ENCODE measurements at regions not wholly inside any gene's neighbourhood (a gene's known extent, or its start where the extent isn't known, plus 50 kb on each side); places are given as distances from the start of the nearest gene placed in this dataset.

DNA sequence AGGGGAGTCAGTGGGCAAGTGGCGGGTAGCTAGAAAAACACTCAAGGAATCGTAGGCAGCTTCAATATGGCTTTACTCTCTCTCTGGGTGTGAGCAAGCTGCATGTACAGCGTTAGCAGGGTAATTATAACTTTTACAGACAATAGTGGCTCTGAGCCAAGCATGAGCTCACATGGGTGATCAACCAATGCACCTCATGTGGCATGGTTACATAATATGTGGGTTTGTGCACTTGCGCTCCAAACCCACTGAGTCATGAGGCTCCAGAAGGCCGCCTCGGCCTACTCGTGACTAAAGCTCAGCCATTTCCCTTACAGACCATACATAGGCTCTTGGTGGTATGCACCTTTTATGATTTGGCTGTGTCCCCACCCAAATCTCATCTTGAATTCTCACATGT is 78.4 kb upstream of the FBXL4 start:
- ChIA-PET POLR2A (no interaction called here), CTCF (no interaction called here), RAD21 (ENCODE audit: low non-redundant PET in 1 of 2, low total read pairs in 2 of 2, uncharacterized antibody in 2 of 2, unreplicated experiment in 2 of 2) (no interaction called here)
- H3K4me3 ChIP-seq (replicated peaks in 1 of 2; ENCODE audit: low read depth in 1 of 2, low read length in 2 of 2): no peak overlapping the region
- no peak overlapping the region for H2AFZ ChIP-seq (ENCODE audit: low read depth, low read length, poor library complexity, severe bottlenecking)
- H3K36me3 ChIP-seq (ENCODE audit: control insufficient read depth in 1 of 2, insufficient read depth in 2 of 2, low read length in 2 of 2): no peaks in the 10 kb centered on the region
- peaks cover 16% of the 10 kb centered on the region for H3K27me3 ChIP-seq (ENCODE audit: insufficient read depth, low read length)
- ATAC-seq (no peak), DNase-seq (ENCODE audit: low read depth, low spot score) (no peak)
- intact Hi-C loops (cut with micrococcal nuclease): no loop called here
- H3K27ac ChIP-seq (ENCODE audit: low read depth, low read length): no peak overlapping the region
- TF ChIP-seq, protein P1, sequence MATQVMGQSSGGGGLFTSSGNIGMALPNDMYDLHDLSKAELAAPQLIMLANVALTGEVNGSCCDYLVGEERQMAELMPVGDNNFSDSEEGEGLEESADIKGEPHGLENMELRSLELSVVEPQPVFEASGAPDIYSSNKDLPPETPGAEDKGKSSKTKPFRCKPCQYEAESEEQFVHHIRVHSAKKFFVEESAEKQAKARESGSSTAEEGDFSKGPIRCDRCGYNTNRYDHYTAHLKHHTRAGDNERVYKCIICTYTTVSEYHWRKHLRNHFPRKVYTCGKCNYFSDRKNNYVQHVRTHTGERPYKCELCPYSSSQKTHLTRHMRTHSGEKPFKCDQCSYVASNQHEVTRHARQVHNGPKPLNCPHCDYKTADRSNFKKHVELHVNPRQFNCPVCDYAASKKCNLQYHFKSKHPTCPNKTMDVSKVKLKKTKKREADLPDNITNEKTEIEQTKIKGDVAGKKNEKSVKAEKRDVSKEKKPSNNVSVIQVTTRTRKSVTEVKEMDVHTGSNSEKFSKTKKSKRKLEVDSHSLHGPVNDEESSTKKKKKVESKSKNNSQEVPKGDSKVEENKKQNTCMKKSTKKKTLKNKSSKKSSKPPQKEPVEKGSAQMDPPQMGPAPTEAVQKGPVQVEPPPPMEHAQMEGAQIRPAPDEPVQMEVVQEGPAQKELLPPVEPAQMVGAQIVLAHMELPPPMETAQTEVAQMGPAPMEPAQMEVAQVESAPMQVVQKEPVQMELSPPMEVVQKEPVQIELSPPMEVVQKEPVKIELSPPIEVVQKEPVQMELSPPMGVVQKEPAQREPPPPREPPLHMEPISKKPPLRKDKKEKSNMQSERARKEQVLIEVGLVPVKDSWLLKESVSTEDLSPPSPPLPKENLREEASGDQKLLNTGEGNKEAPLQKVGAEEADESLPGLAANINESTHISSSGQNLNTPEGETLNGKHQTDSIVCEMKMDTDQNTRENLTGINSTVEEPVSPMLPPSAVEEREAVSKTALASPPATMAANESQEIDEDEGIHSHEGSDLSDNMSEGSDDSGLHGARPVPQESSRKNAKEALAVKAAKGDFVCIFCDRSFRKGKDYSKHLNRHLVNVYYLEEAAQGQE (IDR thresholded peaks at IDR 0.05; ENCODE audit: low read depth): no peak
- BruUV-seq (replicated peaks): no TSS peak
- no peaks in the 10 kb centered on the region; a peak in 1 of 4 replicates for H3K9me3 ChIP-seq (ENCODE audit: control insufficient read depth in 1 of 2, insufficient read depth in 1 of 2, low read depth in 1 of 2, low read length in 2 of 2)
- no peak overlapping the region for H3K4me2 ChIP-seq (ENCODE audit: low read length)
- no peak overlapping the region for H3K9ac ChIP-seq (ENCODE audit: low read length)
- H3K4me1 ChIP-seq (ENCODE audit: control insufficient read depth in 1 of 2, insufficient read depth in 2 of 2, low read length in 2 of 2): no peaks in the 10 kb centered on the region
- no peaks in the 10 kb centered on the region; the same call in 1 of the 2 replicates for H4K20me1 ChIP-seq (ENCODE audit: insufficient read depth)
- no peaks in the 10 kb centered on the region for H3K79me2 ChIP-seq (ENCODE audit: insufficient read depth, low read length)
- no peaks in the 10 kb centered on the region for H3K9me2 ChIP-seq (ENCODE audit: insufficient read depth)

DNA sequence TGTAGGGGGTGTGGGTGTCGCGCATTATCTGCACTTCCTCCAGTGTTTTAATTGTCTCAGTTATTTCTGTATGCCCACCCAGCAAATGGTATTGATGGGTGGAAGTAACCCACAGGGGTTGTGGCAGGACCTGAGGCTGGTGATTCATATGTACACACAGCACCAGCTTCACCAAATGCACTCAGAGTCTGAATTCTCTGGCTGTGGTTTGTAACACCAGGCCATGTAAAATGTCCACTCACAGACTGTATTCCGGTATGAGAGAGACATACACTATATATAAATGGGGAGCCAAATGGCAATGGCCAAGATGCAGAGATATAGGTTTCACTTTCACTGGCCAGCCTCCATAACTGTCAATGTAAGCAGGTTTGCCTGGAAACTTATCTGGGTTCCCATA is 76.3 kb upstream of the FBXL4 start:
- H3K9me3 ChIP-seq (ENCODE audit: control insufficient read depth in 1 of 2, insufficient read depth in 1 of 2, low read depth in 1 of 2, low read length in 2 of 2): no peaks in the 10 kb centered on the region; a peak in 1 of 4 replicates
- BruUV-seq (replicated peaks): no TSS peak
- POLR2A ChIA-PET: no interaction called here

More for the DNA sequence above, 76.3 kb upstream of the FBXL4 start:
- no peaks in the 10 kb centered on the region for H3K79me2 ChIP-seq (ENCODE audit: insufficient read depth, low read length)
- H4K20me1 ChIP-seq (ENCODE audit: insufficient read depth): no peaks in the 10 kb centered on the region
- RAD21 ChIA-PET (ENCODE audit: low non-redundant PET in 1 of 2, low total read pairs in 2 of 2, uncharacterized antibody in 2 of 2, unreplicated experiment in 2 of 2): no interaction called here
- no peaks in the 10 kb centered on the region for H3K4me1 ChIP-seq (ENCODE audit: control insufficient read depth in 1 of 2, insufficient read depth in 2 of 2, low read length in 2 of 2)
- H3K9ac ChIP-seq (ENCODE audit: low read length): no peak overlapping the region
- H3K9me2 ChIP-seq (ENCODE audit: insufficient read depth): no peaks in the 10 kb centered on the region
- intact Hi-C loops (cut with micrococcal nuclease): no loop called here
- H2AFZ ChIP-seq (ENCODE audit: low read depth, low read length, poor library complexity, severe bottlenecking): no peak overlapping the region
- H3K4me3 ChIP-seq (replicated peaks in 1 of 2; ENCODE audit: low read depth in 1 of 2, low read length in 2 of 2): no peak overlapping the region
- H3K4me2 ChIP-seq (ENCODE audit: low read length): no peak overlapping the region
- TF ChIP-seq, protein P2, sequence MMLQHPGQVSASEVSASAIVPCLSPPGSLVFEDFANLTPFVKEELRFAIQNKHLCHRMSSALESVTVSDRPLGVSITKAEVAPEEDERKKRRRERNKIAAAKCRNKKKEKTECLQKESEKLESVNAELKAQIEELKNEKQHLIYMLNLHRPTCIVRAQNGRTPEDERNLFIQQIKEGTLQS (IDR thresholded peaks at IDR 0.05): no peak
- TF ChIP-seq, protein P3, sequence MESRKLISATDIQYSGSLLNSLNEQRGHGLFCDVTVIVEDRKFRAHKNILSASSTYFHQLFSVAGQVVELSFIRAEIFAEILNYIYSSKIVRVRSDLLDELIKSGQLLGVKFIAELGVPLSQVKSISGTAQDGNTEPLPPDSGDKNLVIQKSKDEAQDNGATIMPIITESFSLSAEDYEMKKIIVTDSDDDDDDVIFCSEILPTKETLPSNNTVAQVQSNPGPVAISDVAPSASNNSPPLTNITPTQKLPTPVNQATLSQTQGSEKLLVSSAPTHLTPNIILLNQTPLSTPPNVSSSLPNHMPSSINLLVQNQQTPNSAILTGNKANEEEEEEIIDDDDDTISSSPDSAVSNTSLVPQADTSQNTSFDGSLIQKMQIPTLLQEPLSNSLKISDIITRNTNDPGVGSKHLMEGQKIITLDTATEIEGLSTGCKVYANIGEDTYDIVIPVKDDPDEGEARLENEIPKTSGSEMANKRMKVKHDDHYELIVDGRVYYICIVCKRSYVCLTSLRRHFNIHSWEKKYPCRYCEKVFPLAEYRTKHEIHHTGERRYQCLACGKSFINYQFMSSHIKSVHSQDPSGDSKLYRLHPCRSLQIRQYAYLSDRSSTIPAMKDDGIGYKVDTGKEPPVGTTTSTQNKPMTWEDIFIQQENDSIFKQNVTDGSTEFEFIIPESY (IDR thresholded peaks at IDR 0.05; ENCODE audit: extremely low read depth, insufficient replicate concordance, low read length): no peak
- TF ChIP-seq ZFX (IDR thresholded peaks at IDR 0.05): no peak
- TF ChIP-seq SP1 (IDR thresholded peaks at IDR 0.05; ENCODE audit: low read depth): no peak
- TF ChIP-seq EGR1 (IDR thresholded peaks at IDR 0.05; ENCODE audit: low read depth): no peak
- no peak for TF ChIP-seq POLR2AphosphoS5 (IDR thresholded peaks at IDR 0.05; ENCODE audit: low read depth, low read length)
- DNase-seq (ENCODE audit: low read depth, low spot score): no peak
- no peak overlapping the region for H3K27ac ChIP-seq (ENCODE audit: low read depth, low read length)
- no peaks in the 10 kb centered on the region for H3K36me3 ChIP-seq (ENCODE audit: control insufficient read depth in 1 of 2, insufficient read depth in 2 of 2, low read length in 2 of 2)
- CTCF ChIA-PET: no interaction called here
- no peaks in the 10 kb centered on the region; the same call in 1 of the 2 replicates for H3K27me3 ChIP-seq (ENCODE audit: insufficient read depth, low read length)
- no peak for ATAC-seq

Data from HCT116 (cell line).